Tibial nerve (tissue), 4 donors: ENCODE measurements at regions not wholly inside any gene's neighbourhood (a gene's known extent, or its start where the extent isn't known, plus 50 kb on each side); places are given as distances from the start of the nearest gene placed in this dataset.

ENCODE experiments used
- CTCF ChIP-seq, 5 experiments: fragments of 200-600 bp in 3 of 5; fragments of 450-650 bp in 2 of 5; sonication (generic) in 3 of 5; IDR thresholded peaks; one replicate each; pipeline ENCODE4 v1.5.1; 2016 to 2019; ENCODE audit warnings: antibody characterized with exemption in 5 of 5, mild to moderate bottlenecking in 3 of 5, moderate library complexity in 2 of 5
- EP300 ChIP-seq, 2 donors: sonication (generic); formaldehyde crosslinking; IDR thresholded peaks; one replicate each; pipeline ENCODE4 v1.6.1; 2017; ENCODE audit warnings: antibody characterized with exemption in 2 of 2, mild to moderate bottlenecking in 1 of 2

DNA sequence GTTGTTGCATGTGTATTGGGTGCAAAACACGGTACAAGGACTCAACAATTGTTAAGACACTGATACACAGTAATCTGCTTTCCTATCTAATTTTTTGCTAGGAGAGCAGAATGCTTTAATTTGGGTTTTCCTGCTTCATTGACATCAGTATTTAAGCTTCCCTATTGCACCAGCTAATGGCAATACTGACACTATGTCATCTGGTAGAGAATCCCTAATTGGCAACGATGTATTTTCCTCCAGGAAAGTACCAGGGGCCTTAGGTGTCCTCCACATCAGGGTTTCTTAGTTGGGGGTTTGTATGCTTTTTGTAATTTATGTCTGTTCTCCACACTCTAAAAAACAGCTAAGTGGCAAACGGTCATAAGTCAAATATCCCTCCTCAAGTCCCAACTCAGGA, 76.5 kb upstream of the FRY start:
- TF ChIP-seq CTCF (IDR thresholded peaks at IDR 0.05), result no peak
- no peak for TF ChIP-seq EP300 (IDR thresholded peaks at IDR 0.05)
